Osteocyte (in vitro differentiated cells): ENCODE measurements at regions not wholly inside any gene's neighbourhood (a gene's known extent, or its start where the extent isn't known, plus 50 kb on each side); places are given as distances from the start of the nearest gene placed in this dataset.

Experiments used
- DNase-seq: peaks from one replicate; pipeline ENCODE4 v3.0.0; 2021; ENCODE audit warnings: mixed read lengths; ENCODE audit not compliant: unreplicated experiment; ENCODE audit errors: extremely low spot score
- H3K27ac Mint-ChIP-seq: one replicate; pipeline ENCODE4 v1.8.0; 2021; ENCODE audit warnings: mild to moderate bottlenecking, mixed read lengths; ENCODE audit not compliant: unreplicated experiment
- H3K27me3 Mint-ChIP-seq: one replicate; pipeline ENCODE4 v1.8.0; 2021; ENCODE audit warnings: mixed read lengths; ENCODE audit not compliant: unreplicated experiment
- H3K36me3 Mint-ChIP-seq: one replicate; pipeline ENCODE4 v1.8.0; 2021; ENCODE audit warnings: mixed read lengths; ENCODE audit not compliant: unreplicated experiment
- H3K4me1 Mint-ChIP-seq: one replicate; pipeline ENCODE4 v1.8.0; 2021; ENCODE audit warnings: mixed read lengths; ENCODE audit not compliant: unreplicated experiment
- H3K4me3 Mint-ChIP-seq: one replicate; pipeline ENCODE4 v1.8.0; 2021; ENCODE audit warnings: mild to moderate bottlenecking, moderate library complexity, mixed read lengths; ENCODE audit not compliant: unreplicated experiment
- H3K9me3 Mint-ChIP-seq: one replicate; pipeline ENCODE4 v1.8.0; 2021; ENCODE audit warnings: mixed read lengths; ENCODE audit not compliant: unreplicated experiment
- TF ChIP-seq, protein P1 (sequence below): fragments of 200-600 bp; sonication (generic); IDR thresholded peaks from 2 replicates; pipeline ENCODE4 v1.5.0; 2021; ENCODE audit warnings: antibody characterized with exemption, mild to moderate bottlenecking, moderate library complexity

DNA sequence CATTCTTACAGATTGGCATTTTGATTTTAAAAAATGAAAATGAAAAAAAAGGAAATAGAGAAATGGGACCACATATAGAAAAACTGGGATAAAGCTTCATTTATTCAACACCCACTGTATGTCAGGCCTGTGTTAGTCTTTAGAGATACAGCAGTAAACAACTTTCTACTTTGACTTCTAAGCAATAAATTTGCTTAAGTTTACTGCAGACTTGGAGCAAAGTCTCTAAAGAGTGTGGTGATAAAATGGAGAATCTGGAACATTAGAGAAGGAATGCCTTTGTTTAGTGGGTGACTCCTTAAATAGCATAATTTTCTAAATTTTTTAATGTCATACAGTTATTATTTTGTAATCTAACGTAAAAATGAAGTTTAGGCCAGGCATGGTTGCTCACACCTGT is 80.7 kb upstream of the CNKSR3 start:
- H3K27ac Mint-ChIP-seq: no peak overlapping the region
- no peak overlapping the region for H3K4me3 Mint-ChIP-seq
- no peaks in the 10 kb centered on the region for H3K4me1 Mint-ChIP-seq
- H3K27me3 Mint-ChIP-seq: no peaks in the 10 kb centered on the region
- H3K9me3 Mint-ChIP-seq: no peaks in the 10 kb centered on the region
- H3K36me3 Mint-ChIP-seq: no peaks in the 10 kb centered on the region
- no peak for DNase-seq
- TF ChIP-seq, protein P1, sequence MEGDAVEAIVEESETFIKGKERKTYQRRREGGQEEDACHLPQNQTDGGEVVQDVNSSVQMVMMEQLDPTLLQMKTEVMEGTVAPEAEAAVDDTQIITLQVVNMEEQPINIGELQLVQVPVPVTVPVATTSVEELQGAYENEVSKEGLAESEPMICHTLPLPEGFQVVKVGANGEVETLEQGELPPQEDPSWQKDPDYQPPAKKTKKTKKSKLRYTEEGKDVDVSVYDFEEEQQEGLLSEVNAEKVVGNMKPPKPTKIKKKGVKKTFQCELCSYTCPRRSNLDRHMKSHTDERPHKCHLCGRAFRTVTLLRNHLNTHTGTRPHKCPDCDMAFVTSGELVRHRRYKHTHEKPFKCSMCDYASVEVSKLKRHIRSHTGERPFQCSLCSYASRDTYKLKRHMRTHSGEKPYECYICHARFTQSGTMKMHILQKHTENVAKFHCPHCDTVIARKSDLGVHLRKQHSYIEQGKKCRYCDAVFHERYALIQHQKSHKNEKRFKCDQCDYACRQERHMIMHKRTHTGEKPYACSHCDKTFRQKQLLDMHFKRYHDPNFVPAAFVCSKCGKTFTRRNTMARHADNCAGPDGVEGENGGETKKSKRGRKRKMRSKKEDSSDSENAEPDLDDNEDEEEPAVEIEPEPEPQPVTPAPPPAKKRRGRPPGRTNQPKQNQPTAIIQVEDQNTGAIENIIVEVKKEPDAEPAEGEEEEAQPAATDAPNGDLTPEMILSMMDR: no peak

DNA sequence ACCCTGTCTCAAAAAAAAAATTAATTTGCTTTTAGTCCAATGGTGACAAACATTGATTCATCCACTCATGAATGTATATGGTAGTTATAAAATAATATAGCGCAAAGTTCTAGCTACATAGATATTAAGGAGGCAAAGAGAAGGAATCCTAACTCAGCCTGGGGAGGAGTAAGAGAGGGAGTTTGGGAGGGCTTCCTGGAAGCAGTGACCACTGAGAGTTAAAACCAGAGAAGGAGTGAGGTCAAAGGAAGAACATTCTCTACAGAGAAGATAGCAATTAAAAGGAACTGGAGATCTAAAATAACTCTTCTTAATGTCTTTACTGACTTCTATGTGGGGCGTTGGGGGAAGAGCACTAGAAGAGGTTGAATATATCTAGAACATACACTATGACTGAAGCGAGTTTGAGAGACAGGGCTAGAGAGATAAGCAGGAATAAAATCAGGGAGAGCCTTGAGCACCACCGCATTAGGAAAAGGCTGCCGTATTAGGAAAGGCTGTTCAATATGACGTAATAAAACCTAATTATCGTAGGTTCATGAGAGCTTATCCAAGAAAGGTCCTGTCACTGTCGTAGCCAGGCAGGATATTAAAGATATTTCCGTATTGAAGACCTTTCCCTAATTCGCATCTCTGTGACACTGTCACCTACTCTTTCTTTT is 81.8 kb upstream of the CNKSR3 start:
- TF ChIP-seq, protein P1: no peak
- Mint-ChIP-seq H3K4me1 (no peaks in the 10 kb centered on the region), H3K36me3 (no peaks in the 10 kb centered on the region), H3K4me3 (no peak overlapping the region), H3K9me3 (no peaks in the 10 kb centered on the region), H3K27ac (no peak overlapping the region), H3K27me3 (no peaks in the 10 kb centered on the region)
- DNase-seq: no peak

DNA sequence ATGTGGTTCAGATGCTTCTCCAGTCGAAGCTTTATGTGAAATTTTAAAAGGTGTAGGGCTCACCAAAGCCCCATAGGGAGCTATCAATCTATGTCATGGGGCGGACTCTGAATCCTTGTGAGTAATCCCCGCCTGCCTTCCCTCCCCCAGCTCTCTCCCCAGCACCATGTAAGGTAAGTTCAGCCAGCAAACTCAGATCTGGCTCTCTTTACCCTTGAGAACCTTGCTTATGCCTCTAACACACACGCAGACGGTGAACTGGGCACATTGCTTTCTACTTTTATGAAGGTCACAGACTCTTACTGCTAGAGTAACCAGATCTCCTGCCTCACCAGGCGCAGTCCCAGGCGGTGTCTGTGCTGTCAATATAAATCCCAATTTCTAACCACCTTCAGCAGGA is 82.6 kb upstream of the CNKSR3 start:
- Mint-ChIP-seq H3K4me1 (no peaks in the 10 kb centered on the region), H3K36me3 (no peaks in the 10 kb centered on the region), H3K27ac (no peak overlapping the region), H3K9me3 (no peaks in the 10 kb centered on the region), H3K27me3 (no peaks in the 10 kb centered on the region), H3K4me3 (no peak overlapping the region)
- TF ChIP-seq, protein P1: no peak
- DNase-seq: no peak

DNA sequence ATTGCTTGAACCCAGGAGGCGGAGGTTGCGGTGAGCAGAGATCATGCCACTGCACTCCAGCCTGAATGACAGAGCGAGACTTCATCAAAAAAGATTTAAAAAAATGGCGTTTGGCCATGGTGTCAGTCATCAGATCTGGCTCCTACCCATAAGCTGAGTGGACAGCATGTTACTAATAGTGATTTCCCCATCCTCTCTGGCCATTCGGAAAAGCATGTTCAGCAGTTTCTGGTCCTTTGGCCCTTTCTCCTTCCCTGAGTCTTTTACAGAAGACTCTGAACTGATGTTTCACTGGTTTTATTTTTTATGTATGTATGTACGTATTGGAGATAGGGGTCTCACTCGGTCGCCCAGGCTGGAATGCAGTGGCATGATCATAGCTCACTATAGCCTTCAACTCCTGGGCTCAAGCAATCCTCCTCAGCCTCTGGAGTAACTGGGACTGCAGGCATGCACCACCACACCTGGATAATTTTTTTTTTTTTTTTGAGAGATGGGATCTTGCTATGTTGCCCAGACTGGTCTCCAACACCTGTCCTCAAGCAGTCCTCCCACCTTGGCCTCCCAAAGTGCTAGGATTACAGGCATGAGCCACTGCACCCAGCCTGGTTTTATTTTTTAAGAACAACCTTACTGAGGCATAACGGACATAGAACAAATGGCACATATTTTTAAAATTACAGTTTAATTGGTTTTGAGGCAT is 84.2 kb upstream of the CNKSR3 start:
- TF ChIP-seq, protein P1: no peak
- Mint-ChIP-seq H3K27me3 (no peaks in the 10 kb centered on the region), H3K27ac (no peak overlapping the region), H3K36me3 (no peaks in the 10 kb centered on the region), H3K4me1 (no peaks in the 10 kb centered on the region), H3K9me3 (no peaks in the 10 kb centered on the region), H3K4me3 (no peak overlapping the region)
- no peak for DNase-seq

DNA sequence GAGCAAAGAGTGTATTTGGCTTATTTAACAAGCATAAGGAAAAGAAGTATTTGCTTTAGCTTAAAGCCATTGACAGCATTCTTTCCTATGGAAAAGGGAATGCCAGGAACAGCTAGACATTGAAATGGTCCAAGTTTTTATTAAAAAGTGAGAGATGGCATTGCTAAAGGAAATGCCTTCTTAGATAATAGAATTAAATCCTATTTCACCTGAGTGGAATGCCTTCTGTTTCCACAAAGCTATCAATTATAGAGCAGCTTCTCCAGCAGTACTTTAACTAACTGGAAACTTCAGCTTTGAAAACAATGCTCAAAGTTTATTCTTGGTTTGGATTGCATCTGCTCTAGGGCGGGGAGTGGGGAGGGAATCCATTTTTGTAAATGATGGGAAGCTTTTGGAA is 85.1 kb upstream of the CNKSR3 start:
- Mint-ChIP-seq H3K9me3 (no peaks in the 10 kb centered on the region), H3K27me3 (no peaks in the 10 kb centered on the region), H3K36me3 (no peaks in the 10 kb centered on the region), H3K4me3 (no peak overlapping the region), H3K27ac (no peak overlapping the region), H3K4me1 (no peaks in the 10 kb centered on the region)
- no peak for DNase-seq
- TF ChIP-seq, protein P1: no peak
